ENCODE measurements at regions not wholly inside any gene's neighbourhood (a gene's known extent, or its start where the extent isn't known, plus 50 kb on each side); places are given as distances from the start of the nearest gene placed in this dataset.

GRCh38 chr1:56256153-56257000 is 323.0 kb downstream of the PLPP3 start:
- 100% methylated on average over 1 of the region's 4 CpGs for WGBS (ENCODE audit: insufficient coverage)
- no peak for TF ChIP-seq CTCF (IDR thresholded peaks at IDR 0.05)
- Mint-ChIP-seq H3K27ac (peak overlapping the region in 3 of 7 donors; percentile 14 to 79 (median 55)), H3K36me3 (no peaks in the 10 kb centered on the region), H3K4me3 (peak overlapping the region in 1 of 2 donors; percentile 77), H3K4me1 (peaks cover 22% of the 10 kb centered on the region), H3K9me3 (peaks cover 4 to 7% (median 6%) of the 10 kb centered on the region in 7 donors), H3K27me3 (ENCODE audit: low read depth in 3 of 3) (peaks cover 0 to 4% (median 4%) of the 10 kb centered on the region in 3 donors)
- Histone ChIP-seq H3K27me3 (ENCODE audit: control insufficient read depth in 2 of 2, insufficient read depth in 2 of 2, low read length in 2 of 2) (peaks cover 0 to 2% of the 10 kb centered on the region in 2 donors), H3K79me2 (ENCODE audit: insufficient read depth, low read length) (no peaks in the 10 kb centered on the region), H3K9me3 (replicated peaks in 1 of 2; ENCODE audit: control insufficient read depth in 1 of 2, insufficient read depth in 1 of 2, low read length in 2 of 2) (peaks cover 0 to 5% of the 10 kb centered on the region in 2 donors), H3K27ac (ENCODE audit: low read depth in 1 of 2, low read length in 2 of 2) (peak overlapping the region in 1 of 2 donors; percentile 46), H2AFZ (ENCODE audit: insufficient read depth, low read depth, low read length, poor library complexity, severe bottlenecking) (peak overlapping the region; percentile 19), H3K4me1 (ENCODE audit: control insufficient read depth in 1 of 2, insufficient read depth in 2 of 2, low read length in 2 of 2) (peaks cover 18 to 19% of the 10 kb centered on the region in 2 donors), H3K36me3 (replicated peaks in 1 of 2; ENCODE audit: control insufficient read depth in 1 of 2, insufficient read depth in 2 of 2, low read length in 2 of 2) (no peaks in the 10 kb centered on the region), H3K4me3 (replicated peaks in 1 of 3; ENCODE audit: low read depth in 2 of 3, low read length in 3 of 3) (peak overlapping the region in 1 of 3 experiments; percentile 35), H3K4me2 (replicated peaks; ENCODE audit: extremely low read depth, low read length, poor library complexity, severe bottlenecking) (peak overlapping the region; percentile 43), H4K20me1 (ENCODE audit: insufficient read depth, low read length) (no peaks in the 10 kb centered on the region), H3K9ac (ENCODE audit: insufficient read depth, low read length, poor library complexity, severe bottlenecking) (no peak overlapping the region)
- intact Hi-C loops (cut with micrococcal nuclease): no loop called here
- DNase-seq: no peak

- peaks cover 0 to 5% of the 10 kb centered on the region in 2 donors for H3K9me3 ChIP-seq (replicated peaks in 1 of 2; ENCODE audit: control insufficient read depth in 1 of 2, insufficient read depth in 1 of 2, low read length in 2 of 2)
- peak; percentile 2 to 44 (median 40) for DNase-seq
- peaks cover 0 to 4% (median 3%) of the 10 kb centered on the region in 3 donors for H3K27me3 Mint-ChIP-seq (ENCODE audit: low read depth in 3 of 3)
- peaks cover 22% of the 10 kb centered on the region for H3K4me1 Mint-ChIP-seq
- peak overlapping the region; percentile 19 for H2AFZ ChIP-seq (ENCODE audit: insufficient read depth, low read depth, low read length, poor library complexity, severe bottlenecking)
- H3K4me3 ChIP-seq (replicated peaks in 1 of 3; ENCODE audit: low read depth in 2 of 3, low read length in 3 of 3): peak overlapping the region in 1 of 3 experiments; percentile 35
- WGBS (ENCODE audit: insufficient coverage): 20% methylated on average over 4 of the region's 5 CpGs
- no peaks in the 10 kb centered on the region for H3K79me2 ChIP-seq (ENCODE audit: insufficient read depth, low read length)
- peaks cover 0 to 2% of the 10 kb centered on the region in 2 donors for H3K27me3 ChIP-seq (ENCODE audit: control insufficient read depth in 2 of 2, insufficient read depth in 2 of 2, low read length in 2 of 2)
- H3K36me3 ChIP-seq (replicated peaks in 1 of 2; ENCODE audit: control insufficient read depth in 1 of 2, insufficient read depth in 2 of 2, low read length in 2 of 2): no peaks in the 10 kb centered on the region
- peaks cover 22 to 23% of the 10 kb centered on the region in 2 donors for H3K4me1 ChIP-seq (ENCODE audit: control insufficient read depth in 1 of 2, insufficient read depth in 2 of 2, low read length in 2 of 2)
- H3K4me2 ChIP-seq (replicated peaks; ENCODE audit: extremely low read depth, low read length, poor library complexity, severe bottlenecking): peak overlapping the region; percentile 43
- no peaks in the 10 kb centered on the region for H3K36me3 Mint-ChIP-seq
- no peaks in the 10 kb centered on the region for H4K20me1 ChIP-seq (ENCODE audit: insufficient read depth, low read length)
- peak overlapping the region in 1 of 2 donors; percentile 46 for H3K27ac ChIP-seq (ENCODE audit: low read depth in 1 of 2, low read length in 2 of 2)
- intact Hi-C loops (cut with micrococcal nuclease): no loop called here
- peak overlapping the region in 6 of 7 donors; percentile 3 to 79 (median 36) for H3K27ac Mint-ChIP-seq
- H3K4me3 Mint-ChIP-seq: peak overlapping the region in 1 of 2 donors; percentile 77
- TF ChIP-seq CTCF (IDR thresholded peaks at IDR 0.05): no peak
- H3K9me3 Mint-ChIP-seq: peaks cover 4 to 7% (median 4%) of the 10 kb centered on the region in 7 donors
- no peak overlapping the region for H3K9ac ChIP-seq (ENCODE audit: insufficient read depth, low read length, poor library complexity, severe bottlenecking)
Observed at GRCh38 chr1:56255516-56256152, 323.7 kb downstream of the PLPP3 start.

Measured in CD14-positive monocyte (primary cell).